ENCODE measurements at regions not wholly inside any gene's neighbourhood (a gene's known extent, or its start where the extent isn't known, plus 50 kb on each side); places are given as distances from the start of the nearest gene placed in this dataset.
"Not testable (repeated sequence)": the region's sequence is repeated elsewhere in the genome, so short reads cannot be mapped to it uniquely, and the experiment has no call there.

- TF ChIP-seq CTCF (IDR thresholded peaks at IDR 0.05); GATA2 (CRISPR knock-in tag; IDR thresholded peaks at IDR 0.05); RFX5 (IDR thresholded peaks at IDR 0.05; ENCODE audit: low read length); POLR2AphosphoS5 (IDR thresholded peaks at IDR 0.05; ENCODE audit: low read depth, low read length); RCOR1 (IDR thresholded peaks at IDR 0.05; ENCODE audit: low read length); SMC3 (IDR thresholded peaks at IDR 0.05; ENCODE audit: low read depth, low read length); REST (IDR thresholded peaks at IDR 0.05; ENCODE audit: low read depth, low read length); EZH2phosphoT487 (IDR thresholded peaks at IDR 0.05; ENCODE audit: borderline replicate concordance, low read depth); PBX3 (IDR thresholded peaks at IDR 0.05); ELF1 (IDR thresholded peaks at IDR 0.05); ZBTB33 (IDR thresholded peaks at IDR 0.05; ENCODE audit: borderline replicate concordance, low read depth); JUND (IDR thresholded peaks at IDR 0.05); EP300 (IDR thresholded peaks at IDR 0.05; ENCODE audit: borderline replicate concordance in 1 of 2, low read depth in 1 of 2, low read length in 1 of 2): not testable (repeated sequence)
These were observed 97.9 kb downstream of the FAM72B start for GRCh38 chr1:121086249-121086648.

Measured in SK-N-SH (cell line).